ENCODE measurements at regions not wholly inside any gene's neighbourhood (a gene's known extent, or its start where the extent isn't known, plus 50 kb on each side); places are given as distances from the start of the nearest gene placed in this dataset.

DNA sequence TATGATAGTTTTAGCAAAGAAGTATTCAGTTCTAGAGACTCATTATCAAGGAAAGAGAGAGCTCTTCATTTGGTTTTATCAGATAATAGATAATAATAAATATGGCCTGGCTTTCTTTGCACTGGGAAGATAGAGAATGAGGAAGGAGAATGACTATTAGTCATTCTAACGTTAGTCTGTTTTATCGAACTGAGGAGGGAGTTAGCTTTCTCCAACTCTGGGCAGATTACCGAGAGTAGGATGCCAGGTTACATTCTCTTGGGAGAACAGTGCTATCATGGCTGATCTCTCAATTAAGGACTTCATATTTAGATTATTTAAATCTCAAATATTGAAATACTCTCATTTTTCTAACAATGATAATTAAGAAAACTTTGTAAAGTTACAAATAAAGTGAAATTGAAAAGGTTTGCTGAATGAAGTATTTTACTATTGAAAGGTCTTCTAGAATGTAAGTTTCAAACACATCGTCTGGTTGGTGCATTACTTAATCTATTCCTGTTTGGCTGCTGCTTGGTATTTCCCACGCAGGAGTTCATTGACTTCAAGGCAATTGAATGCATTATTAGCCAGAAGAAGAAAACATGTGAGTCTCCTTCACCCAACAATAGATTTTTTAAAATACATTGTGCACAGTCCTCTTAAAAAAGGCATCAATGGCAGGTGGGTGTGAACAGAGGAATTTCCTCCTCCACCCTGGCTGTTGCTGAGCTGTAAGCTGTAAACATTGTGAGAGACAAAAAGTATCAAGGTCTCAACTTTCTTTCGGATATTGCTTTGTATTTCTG, 140.8 kb downstream of the C9orf152 start:
- Mint-ChIP-seq H3K27me3 (no peaks in the 10 kb centered on the region), H3K36me3 (ENCODE audit: low read depth) (no peaks in the 10 kb centered on the region), H3K27ac (no peak overlapping the region), H3K4me3 (no peak overlapping the region), H3K4me1 (ENCODE audit: low read depth) (peaks cover 14% of the 10 kb centered on the region), H3K9me3 (no peaks in the 10 kb centered on the region)
- Histone ChIP-seq H3K9me3 (ENCODE audit: control insufficient read depth in 1 of 2, insufficient read depth in 1 of 2, low read length in 2 of 2) (no peaks in the 10 kb centered on the region), H3K27ac (ENCODE audit: low read depth in 1 of 2, low read length in 2 of 2) (no peak overlapping the region), H3K4me3 (ENCODE audit: low read length) (no peak overlapping the region), H3K27me3 (ENCODE audit: control insufficient read depth in 1 of 2, insufficient read depth in 2 of 2, low read length in 2 of 2) (no peaks in the 10 kb centered on the region), H3K4me1 (ENCODE audit: insufficient read depth, low read length) (no peaks in the 10 kb centered on the region), H3K36me3 (ENCODE audit: insufficient read depth, low read length) (no peaks in the 10 kb centered on the region)
- CTCF ChIA-PET: no interaction called here
- ATAC-seq (ENCODE audit: poor library complexity): no peak
- DNase-seq: no peak
- intact Hi-C loops (cut with DNase I, micrococcal nuclease): no loop called here
- TF ChIP-seq, protein P1, sequence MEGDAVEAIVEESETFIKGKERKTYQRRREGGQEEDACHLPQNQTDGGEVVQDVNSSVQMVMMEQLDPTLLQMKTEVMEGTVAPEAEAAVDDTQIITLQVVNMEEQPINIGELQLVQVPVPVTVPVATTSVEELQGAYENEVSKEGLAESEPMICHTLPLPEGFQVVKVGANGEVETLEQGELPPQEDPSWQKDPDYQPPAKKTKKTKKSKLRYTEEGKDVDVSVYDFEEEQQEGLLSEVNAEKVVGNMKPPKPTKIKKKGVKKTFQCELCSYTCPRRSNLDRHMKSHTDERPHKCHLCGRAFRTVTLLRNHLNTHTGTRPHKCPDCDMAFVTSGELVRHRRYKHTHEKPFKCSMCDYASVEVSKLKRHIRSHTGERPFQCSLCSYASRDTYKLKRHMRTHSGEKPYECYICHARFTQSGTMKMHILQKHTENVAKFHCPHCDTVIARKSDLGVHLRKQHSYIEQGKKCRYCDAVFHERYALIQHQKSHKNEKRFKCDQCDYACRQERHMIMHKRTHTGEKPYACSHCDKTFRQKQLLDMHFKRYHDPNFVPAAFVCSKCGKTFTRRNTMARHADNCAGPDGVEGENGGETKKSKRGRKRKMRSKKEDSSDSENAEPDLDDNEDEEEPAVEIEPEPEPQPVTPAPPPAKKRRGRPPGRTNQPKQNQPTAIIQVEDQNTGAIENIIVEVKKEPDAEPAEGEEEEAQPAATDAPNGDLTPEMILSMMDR (IDR thresholded peaks at IDR 0.05): no peak
- POLR2A ChIA-PET: no interaction called here

- ATAC-seq (ENCODE audit: poor library complexity): no peak
- no peaks in the 10 kb centered on the region for H3K4me1 ChIP-seq (ENCODE audit: insufficient read depth, low read length)
- Mint-ChIP-seq H3K36me3 (ENCODE audit: low read depth) (no peaks in the 10 kb centered on the region), H3K4me1 (ENCODE audit: low read depth) (peaks cover 14% of the 10 kb centered on the region), H3K9me3 (no peaks in the 10 kb centered on the region), H3K27me3 (no peaks in the 10 kb centered on the region), H3K4me3 (no peak overlapping the region), H3K27ac (no peak overlapping the region)
- ChIA-PET POLR2A (no interaction called here), CTCF (interaction anchor here (1.8 kb wide), 1 partner anchor 165 kb away, joined by 6 read pairs; no protein-coding TSS in a partner anchor)
- no peaks in the 10 kb centered on the region for H3K36me3 ChIP-seq (ENCODE audit: insufficient read depth, low read length)
- no peak overlapping the region for H3K27ac ChIP-seq (ENCODE audit: low read depth in 1 of 2, low read length in 2 of 2)
- no peaks in the 10 kb centered on the region for H3K9me3 ChIP-seq (ENCODE audit: control insufficient read depth in 1 of 2, insufficient read depth in 1 of 2, low read length in 2 of 2)
- H3K27me3 ChIP-seq (ENCODE audit: control insufficient read depth in 1 of 2, insufficient read depth in 2 of 2, low read length in 2 of 2): no peaks in the 10 kb centered on the region
- intact Hi-C loops (cut with DNase I, micrococcal nuclease): no loop called here
- no peak for DNase-seq
- TF ChIP-seq, protein P1 (IDR thresholded peaks at IDR 0.05): no peak
- no peak overlapping the region for H3K4me3 ChIP-seq (ENCODE audit: low read length)
Measured at GRCh38 chr9:110068212-110068611, 139.7 kb downstream of the C9orf152 start.

- Mint-ChIP-seq H3K27me3 (no peaks in the 10 kb centered on the region), H3K27ac (no peak overlapping the region), H3K36me3 (ENCODE audit: low read depth) (no peaks in the 10 kb centered on the region), H3K4me3 (no peak overlapping the region), H3K4me1 (ENCODE audit: low read depth) (peaks cover 14% of the 10 kb centered on the region), H3K9me3 (no peaks in the 10 kb centered on the region)
- TF ChIP-seq, protein P1 (IDR thresholded peaks at IDR 0.05): no peak
- intact Hi-C loops (cut with DNase I, micrococcal nuclease): loop anchor here in 1 of 2 experiments (10.0 kb wide), 1 partner anchor 55 kb away; no protein-coding TSS in a partner anchor
- ChIA-PET CTCF (interaction anchor here (1.8 kb wide), 1 partner anchor 166 kb away, joined by 6 read pairs; no protein-coding TSS in a partner anchor), POLR2A (no interaction called here)
- Histone ChIP-seq H3K4me3 (ENCODE audit: low read length) (no peak overlapping the region), H3K4me1 (ENCODE audit: insufficient read depth, low read length) (no peaks in the 10 kb centered on the region), H3K27me3 (ENCODE audit: control insufficient read depth in 1 of 2, insufficient read depth in 2 of 2, low read length in 2 of 2) (no peaks in the 10 kb centered on the region), H3K9me3 (ENCODE audit: control insufficient read depth in 1 of 2, insufficient read depth in 1 of 2, low read length in 2 of 2) (no peaks in the 10 kb centered on the region), H3K36me3 (ENCODE audit: insufficient read depth, low read length) (no peaks in the 10 kb centered on the region), H3K27ac (ENCODE audit: low read depth in 1 of 2, low read length in 2 of 2) (no peak overlapping the region)
- ATAC-seq (ENCODE audit: poor library complexity) (no peak), DNase-seq (peak in 2 of 14 experiments; percentile 50 to 66)
Measured at GRCh38 chr9:110069326-110070248, 138.4 kb downstream of the C9orf152 start.
